K562 (cell line): ENCODE measurements at regions not wholly inside any gene's neighbourhood (a gene's known extent, or its start where the extent isn't known, plus 50 kb on each side); places are given as distances from the start of the nearest gene placed in this dataset.

ENCODE experiments used
- EZH2 ChIP-seq: IDR thresholded peaks from 2 replicates; pipeline ENCODE4 v1.6.1; 2012; ENCODE audit warnings: low read depth, mild to moderate bottlenecking, inconsistent platforms, low read length, borderline replicate concordance
- HNRNPH1 ChIP-seq: fragments of 200-400 bp; formaldehyde crosslinking; optimal IDR thresholded peaks from 2 replicates; pipeline ENCODE3; 2017; ENCODE audit warnings: low read depth, mild to moderate bottlenecking, low read length, moderate library complexity
- ZFX ChIP-seq: sonication (generic); formaldehyde crosslinking; IDR thresholded peaks from 2 replicates; pipeline ENCODE4 v1.8.0; 2022; ENCODE audit warnings: mild to moderate bottlenecking, missing genetic modification reagents, moderate library complexity
- ZNF561 ChIP-seq: fragments of 450-650 bp; formaldehyde crosslinking; conservative IDR thresholded peaks from 2 replicates; pipeline ENCODE4 v1.4.0; 2020; ENCODE audit warnings: mild to moderate bottlenecking, moderate library complexity

GRCh38 chr12:126196263-126196662, 1131.0 kb downstream of the AACS start:
- TF ChIP-seq ZNF561 (CRISPR knock-in tag) (no peak), EZH2 (no peak), ZFX (CRISPR knock-in tag) (no peak), HNRNPH1 (no peak)
